NCI-H69 (cell line): ENCODE measurements at regions not wholly inside any gene's neighbourhood (a gene's known extent, or its start where the extent isn't known, plus 50 kb on each side); places are given as distances from the start of the nearest gene placed in this dataset.
"Not testable (repeated sequence)": the region's sequence is repeated elsewhere in the genome, so short reads cannot be mapped to it uniquely, and the experiment has no call there.

Experiments used
- DNase-seq: peaks from one replicate; lab custom pipeline; 2025; lab: John Stamatoyannopoulos, UW

DNA sequence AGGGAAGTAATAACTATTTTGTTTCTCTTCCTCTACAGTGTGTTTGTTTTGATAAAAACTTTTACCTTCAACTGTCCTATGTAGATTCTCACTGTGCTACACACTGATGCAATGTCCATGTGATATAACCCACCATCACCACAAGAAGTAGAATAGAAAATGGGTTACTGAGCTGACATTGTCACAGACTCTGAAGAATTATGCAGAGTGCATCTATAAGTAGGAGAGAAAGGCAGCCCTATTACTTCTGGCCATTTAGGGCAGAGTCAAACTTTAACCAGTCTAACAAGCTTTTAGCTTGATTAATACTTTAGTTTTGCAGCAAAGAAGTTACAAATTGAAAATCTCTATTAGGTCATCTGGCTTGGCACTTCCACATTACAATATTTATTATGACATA is 354.0 kb upstream of the CDH8 start:
- no peak for DNase-seq

DNA sequence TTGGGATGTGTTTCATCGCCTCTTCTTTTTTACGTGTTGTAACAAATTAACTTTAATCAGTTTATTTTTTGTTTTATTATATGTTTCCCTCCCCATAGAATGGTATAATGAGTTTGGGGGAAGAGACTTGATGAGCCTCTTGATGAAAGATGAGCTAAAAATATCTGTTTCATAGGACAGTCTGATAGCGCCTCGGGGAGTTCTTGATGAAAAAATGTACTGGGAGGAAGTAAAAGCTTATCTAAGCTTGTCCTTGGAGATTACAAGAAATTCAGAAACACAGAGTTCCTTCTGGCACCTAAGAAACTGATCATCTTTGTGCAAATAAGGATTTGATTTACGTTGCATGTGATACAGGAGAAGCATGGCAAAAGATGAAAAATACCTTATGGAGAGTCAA is 350.2 kb upstream of the CDH8 start:
- no peak for DNase-seq

DNA sequence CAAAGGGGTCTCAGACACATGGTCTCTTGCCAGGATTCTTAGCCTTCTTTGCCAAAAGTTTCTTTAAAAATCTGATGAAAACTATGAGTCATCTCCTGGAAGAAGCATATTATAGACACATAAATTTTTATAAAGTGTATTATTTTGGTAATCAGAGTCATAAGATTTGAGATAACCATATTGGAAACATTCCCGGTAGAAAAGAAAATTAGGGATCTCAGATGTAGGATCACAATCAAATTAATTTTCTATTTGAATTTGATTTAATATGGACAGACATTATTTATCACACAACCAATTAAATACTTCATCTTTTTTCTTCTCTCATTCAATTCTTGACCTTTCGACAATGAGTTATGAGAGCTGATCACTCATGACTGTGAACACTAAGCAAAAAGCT is 347.7 kb upstream of the CDH8 start:
- no peak for DNase-seq

DNA sequence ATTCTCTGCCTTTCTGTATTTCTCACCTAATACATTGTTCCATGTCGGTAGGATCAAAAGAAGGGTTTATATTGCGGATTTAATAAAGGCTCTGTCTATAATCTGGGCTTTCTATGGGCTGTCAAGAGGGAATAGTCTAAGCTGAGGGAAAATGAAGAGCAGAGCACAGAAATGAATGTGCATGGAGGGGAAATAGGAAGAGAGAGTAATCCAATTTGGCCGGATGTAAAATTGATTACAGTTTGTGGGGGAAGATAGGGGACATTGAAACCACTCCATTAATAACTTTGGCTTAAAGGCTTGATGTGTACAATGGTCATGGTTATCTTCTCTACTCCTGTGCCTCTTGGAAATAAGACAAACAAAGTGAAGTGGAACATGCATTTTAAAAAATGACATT is 334.2 kb upstream of the CDH8 start:
- no peak for DNase-seq

DNA sequence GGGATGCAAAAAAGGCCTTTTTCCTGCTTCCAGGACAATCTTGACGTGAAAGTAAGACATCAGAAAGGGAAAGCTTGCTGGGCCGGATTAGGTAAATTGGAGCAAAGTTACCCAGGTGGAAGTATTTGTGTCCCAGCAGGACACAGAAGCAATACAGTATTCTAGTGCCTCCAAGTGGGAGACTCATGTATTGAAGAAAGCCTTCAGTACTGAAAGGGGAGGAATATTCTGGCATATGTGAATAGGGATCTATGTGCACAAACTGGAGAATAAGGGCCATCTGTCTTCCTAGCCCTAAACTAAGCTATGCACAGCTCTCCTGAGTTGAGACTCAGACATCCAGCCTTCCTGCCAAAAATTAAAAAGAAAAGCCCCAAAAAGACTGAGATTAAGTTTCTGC is 327.3 kb upstream of the CDH8 start:
- DNase-seq, result peak; percentile 78

DNA sequence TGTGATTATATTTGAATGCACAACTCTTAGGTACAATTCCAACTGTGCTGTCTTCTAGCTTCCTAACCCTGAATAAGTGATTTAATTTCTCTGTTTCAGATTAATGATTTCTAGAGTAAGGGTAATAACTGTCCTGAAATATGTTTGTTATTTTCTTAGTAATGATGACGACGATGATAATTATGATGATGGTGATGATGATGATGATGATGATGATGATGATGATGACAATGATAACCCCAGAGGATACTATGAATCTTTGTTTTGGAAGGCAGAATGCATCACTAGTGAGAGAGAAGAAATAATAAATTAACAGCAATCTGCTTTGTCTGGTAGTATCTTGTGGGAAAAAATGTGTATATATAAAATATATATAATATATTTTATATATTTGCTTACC is 317.1 kb upstream of the CDH8 start:
- no peak for DNase-seq

DNA sequence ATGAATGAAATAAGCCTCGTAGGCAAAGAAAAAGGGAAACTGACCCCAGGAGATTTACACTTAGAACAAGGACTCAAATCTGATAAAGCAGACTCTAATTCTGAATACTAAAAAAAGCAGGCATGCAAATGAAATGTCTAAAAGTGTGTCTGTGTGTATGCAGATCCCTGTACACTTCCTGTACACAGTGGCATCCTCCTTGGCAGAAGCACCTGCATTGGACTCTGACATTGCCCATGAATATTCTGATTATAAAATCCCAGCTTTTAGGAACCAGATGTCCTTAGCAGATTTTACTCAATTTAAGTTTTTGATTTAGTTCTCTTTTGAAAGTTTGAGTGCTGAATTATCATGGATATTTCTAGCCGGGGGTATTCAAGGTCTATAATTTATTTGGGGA is 306.0 kb upstream of the CDH8 start:
- DNase-seq, result no peak

DNA sequence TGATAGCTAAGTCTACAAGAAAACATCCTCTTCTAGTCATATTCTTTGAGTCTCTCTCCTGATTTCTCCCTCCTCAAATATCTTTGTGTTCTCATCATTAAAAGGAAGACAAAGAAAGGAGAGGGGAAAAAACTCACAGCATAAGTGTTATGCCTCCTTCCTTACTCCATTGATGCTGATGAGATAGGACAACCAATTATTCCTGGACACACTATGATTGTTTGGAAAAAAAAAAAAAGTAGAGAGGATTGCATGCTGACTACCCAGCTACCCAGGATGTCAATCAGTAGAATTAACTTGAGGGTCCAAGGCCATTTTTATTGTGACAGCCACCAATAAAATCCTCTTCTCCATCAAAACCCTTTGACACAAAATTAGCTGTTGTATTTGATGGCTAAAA is 299.1 kb upstream of the CDH8 start:
- no peak for DNase-seq

DNA sequence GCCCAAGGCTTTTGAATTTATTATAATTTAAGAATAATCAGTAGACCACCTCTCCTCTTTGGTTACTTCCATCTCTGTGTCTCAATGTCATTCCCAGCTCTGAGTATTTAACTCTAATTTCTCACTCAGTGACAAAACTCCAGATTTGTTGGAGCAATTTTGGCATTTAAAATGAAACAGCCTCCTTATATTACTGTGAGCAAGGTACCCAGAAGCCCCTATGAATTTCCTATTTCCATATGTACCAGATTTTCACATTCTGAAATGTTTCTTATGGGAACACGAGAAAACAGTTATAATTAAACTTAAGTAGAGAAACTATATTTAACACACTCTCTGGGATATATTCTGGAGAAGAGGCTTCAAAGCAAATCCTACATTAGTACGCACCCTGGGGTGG is 285.4 kb upstream of the CDH8 start:
- DNase-seq, result no peak

DNA sequence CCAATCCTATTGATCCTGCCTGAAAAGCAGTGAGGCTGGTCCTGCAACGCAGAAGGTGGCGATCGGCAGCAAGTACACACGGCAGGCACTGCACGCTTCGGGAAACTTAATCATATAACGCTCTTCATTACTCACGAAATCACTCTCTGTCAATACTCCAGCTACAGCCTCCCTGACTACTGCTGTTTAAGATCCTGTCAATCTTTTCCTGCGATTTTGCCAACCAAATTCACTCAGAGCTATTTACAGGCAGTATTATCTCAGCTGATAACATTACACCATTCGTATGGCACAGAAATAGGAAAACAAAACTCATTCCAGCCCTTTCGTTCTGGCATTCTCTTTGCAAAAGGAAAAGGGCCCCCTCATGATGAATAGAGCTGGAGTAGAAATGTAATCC is 262.4 kb upstream of the CDH8 start:
- DNase-seq, result no peak

DNA sequence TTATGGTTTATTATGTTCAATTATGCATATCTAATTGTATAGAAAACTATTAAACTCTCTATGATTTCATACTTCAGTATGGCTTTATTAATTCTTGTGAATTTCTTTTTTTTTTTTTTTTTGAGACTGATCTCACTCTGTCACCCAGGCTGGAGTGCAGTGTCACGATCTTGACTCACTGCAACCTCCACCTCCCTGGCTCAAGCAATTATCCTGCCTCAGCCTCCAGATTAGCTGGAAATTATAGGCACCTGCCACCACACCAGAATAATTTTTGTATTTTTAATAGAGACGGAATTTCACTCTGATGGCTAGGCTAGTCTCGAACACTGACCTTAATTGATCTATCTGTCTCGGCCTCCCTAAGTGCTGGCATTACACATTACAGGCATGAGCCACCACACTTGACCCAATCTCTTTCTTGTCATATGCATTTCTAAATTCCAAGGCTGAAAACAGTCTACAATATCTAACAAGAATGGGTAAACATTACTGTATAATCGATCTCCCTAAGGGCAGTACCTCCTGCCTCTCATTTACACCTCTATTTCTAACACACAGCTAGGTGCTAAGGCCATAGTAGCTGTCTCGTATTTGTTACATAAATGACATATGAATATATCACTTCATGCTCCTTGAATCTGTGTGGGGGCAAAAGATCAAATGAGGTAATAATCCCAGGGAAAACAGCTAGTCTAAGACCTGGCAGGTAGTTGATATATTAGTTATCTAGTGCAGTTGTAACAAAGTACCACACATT is 258.2 kb upstream of the CDH8 start:
- DNase-seq, result no peak

DNA sequence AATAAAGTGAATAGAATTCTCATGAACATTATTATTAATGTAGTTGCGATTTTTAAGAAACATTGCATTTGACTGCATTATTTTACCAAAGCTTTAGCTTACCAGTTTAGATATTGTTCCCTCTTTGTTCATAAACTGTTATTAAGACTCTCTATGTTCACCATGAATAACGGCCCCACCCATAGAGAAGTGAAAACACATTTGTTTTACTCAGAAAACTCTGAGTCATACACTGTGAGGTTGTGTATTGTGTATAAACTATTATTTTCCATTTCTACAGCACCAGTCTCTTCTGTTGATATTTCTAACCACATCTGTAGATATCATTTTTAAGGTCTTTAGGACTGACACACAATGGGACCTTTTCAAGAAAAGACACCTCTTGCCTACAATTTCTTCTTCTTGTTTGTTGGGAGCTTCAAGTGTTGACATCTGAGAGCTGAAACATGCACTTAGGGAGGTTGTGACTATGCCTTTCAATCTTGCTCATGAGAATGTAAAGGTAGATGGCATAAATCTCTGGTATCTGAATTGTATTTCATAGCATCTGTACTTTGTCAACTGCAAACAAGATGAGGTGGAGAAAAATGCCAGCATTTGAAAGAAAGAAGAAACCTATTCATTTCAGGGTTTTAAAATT is 252.9 kb upstream of the CDH8 start:
- DNase-seq, result peak; percentile 1

DNA sequence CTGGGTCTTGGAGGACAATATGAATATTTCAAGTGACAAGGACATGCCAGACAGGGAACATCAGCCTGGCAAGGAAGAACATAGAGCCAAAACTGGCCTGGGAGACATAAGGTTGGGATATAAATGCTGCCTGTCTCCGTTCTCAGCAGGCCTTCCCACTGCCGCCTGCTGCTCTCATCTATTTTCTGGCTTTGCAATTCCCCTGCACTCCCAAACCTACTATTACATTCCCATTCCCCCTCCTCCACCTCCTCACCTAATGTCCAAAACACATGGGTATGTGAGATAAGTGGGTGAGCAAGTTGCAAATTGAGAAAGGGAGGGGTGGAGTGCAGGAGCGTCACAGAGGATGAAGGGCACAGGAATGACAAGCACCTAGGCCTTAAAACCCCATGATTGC is 244.3 kb upstream of the CDH8 start:
- peak; percentile 71 for DNase-seq

DNA sequence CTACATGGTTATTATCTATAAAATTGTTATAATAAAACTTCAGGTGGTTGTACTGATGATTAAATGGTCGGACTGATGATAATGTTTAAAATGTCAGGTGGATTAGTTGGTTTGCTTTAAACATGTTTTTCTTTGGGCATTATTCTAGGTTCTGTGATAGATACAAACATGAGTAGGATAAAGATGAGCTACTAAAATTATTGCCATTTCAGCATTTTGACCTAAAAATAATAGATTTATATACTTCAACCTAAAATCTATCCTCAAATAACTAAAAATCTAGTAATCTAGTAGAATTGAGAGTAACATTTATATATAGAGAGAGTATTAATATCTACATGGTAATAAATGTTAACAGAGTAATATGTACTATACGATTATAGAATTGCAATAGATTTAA is 241.7 kb upstream of the CDH8 start:
- DNase-seq, result no peak

DNA sequence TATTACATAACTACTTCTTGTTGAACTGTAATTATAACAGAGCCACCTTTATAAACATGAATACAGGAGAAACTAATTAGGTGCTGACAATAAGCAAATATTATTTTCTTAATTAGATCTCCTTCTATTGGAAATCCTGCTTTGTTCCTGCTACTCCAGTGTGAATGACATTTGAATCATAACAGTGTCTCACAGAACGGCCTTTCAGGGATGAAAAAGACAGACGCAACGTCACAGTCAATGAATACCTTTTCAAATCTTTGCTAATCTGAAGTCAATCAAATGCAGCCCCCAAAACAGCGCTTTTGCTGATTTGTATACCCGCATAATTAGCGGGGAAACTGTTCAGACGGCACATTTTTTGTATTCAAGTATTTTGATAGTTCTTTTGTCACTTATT is 240.4 kb upstream of the CDH8 start:
- DNase-seq, result peak; percentile 18

DNA sequence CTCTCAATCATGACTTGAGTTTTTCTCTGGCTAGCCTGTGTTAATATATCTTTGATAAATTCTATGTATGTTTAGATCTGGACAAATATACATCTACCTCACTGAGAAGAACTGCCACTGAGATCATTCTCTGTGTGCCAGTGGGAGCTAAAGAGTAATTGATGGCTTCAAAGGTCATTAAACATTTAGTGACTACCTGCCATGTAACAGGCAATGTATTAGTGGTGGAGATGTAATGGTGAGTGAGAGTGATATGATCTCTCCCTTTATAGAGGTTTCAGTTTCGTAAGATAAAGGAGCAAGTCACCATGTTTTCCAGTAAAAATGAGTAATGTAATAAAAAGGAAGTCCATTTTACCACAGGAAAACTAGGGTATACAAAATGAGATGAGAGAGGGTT is 235.8 kb upstream of the CDH8 start:
- no peak for DNase-seq

DNA sequence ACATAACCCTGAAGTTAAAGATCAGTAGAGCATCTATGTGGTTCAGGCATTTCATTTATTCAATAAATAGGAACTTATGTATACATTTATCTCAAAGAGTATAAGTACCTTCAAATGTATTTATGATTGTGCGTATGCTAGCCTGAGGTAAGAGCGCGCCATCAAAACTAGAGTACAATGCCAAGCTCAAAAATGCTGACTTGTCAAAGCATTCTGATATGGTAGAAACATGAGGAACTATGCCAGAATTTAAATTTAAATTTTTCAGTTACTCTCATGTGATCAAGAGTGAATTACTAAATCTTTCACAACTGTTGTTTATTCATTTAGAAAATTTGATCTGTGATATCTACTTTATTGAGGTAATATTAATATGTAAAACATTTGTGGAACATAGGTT is 225.5 kb upstream of the CDH8 start:
- no peak for DNase-seq

DNA sequence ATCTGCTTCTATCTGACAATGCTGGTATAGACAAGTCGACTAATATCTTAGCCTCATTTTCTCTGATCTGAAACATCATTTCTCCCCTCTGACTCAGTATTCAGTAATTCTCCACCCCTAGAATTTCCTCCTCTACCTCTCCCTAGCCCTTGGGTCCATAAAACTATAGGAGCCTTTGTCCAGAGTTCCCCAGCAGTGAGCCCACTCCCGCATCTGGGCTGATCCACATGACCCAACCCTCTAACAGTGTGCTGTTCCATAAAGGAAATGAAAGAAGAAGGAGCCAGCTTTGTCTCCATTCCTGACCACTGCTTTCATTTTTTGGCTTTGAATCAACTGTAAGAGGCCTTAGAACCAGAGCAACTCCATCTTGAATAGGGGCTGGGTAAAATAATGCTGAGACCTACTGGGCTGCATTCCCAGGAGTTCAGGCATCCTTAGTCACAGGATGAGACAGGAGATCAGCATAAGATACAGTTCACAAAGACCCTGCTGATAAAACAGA is 222.7 kb upstream of the CDH8 start:
- DNase-seq, result not testable (repeated sequence)

DNA sequence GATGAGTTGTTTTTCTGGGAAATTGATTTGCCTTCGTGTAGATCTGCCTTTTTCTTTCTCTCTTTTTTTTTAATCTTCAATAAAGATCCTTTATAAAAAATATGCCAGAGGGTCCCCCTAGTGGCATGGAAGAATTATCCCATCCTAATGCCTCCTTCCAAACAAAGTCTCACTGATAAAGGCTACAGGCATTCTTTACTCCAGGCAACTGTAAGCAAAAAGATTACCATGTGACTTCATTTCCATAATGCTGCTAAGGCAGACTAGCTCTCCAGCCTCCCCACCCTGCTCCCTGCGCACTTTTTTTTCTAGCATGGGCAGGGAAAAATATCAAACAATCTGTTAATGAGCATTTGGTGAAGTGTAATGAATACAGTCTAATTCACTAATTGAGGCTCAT is 220.2 kb upstream of the CDH8 start:
- peak; percentile 42 for DNase-seq

DNA sequence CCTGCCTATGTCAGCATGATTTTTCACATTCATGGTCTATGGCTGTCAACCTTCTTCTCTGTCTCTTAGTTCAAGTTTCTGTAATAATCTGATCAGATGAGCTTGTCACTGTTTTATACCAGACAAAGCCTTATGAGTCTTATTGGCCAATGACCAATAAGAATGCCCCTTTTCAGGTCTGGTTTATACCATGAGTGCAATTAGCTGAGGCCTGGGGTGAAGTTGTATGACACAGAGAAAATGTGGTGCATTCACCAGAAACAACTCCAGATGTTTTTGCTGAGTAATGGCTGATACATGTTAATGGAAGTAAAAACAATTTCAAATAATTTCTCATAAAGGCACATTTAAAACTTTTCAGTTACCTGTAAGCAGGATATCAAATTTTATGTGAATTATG is 218.6 kb upstream of the CDH8 start:
- peak; percentile 29 for DNase-seq

DNA sequence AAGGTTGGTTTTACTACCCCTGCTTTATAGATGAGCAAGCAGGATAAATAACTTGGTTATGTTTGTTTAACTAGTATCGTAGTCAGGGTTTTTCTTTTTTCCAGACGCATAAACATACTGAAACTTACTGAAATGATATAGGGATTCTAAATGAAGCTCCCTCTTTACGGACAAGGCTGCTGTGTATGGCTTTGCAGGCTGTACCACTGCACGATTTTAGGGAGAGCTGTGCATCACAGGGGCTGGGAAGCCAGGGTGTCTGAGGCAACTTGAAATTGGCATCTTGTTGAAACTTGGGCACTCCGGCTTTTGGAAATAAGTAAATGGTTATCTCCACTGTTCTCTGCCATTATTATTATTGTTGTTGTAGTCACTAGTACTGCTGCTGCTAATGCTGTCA is 218.1 kb upstream of the CDH8 start:
- DNase-seq, result peak; percentile 7

DNA sequence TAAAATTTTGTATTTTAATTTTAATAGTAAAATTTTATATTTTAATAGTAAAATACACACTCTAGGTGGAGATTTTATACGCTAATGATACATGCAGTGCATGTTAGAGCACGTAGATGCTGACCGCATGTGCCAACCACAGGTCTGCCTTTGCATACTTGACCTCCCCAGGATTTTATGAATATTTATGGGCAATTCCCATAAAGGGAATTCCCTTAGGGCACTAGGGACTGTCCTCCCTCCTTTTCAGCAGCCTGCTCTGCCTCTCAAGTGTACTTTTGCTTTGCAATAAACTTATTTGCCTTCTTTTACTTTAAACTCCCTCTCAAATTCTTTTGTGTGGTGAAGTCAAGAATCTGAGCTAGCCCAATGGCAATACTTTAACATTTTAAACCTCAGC is 217.7 kb upstream of the CDH8 start:
- DNase-seq, result peak; percentile 36

DNA sequence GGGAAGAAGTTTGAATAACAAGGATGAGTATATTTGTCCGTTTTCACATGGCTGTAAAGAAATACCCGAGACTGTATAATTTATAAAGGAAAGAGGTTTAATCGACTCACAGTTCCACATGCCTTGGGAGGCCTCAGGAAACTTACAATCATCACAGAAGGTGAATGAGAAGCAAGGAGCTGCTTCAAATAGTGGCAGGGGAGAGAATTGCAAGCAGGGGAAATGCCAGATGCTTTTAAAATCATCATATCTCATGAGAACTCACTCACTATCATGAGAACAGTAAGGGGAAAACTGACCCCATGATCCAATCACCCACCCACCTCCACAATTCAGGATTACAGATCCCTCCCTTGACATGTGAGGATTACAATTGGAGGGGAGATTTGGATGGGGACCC is 212.8 kb upstream of the CDH8 start:
- DNase-seq, result no peak

DNA sequence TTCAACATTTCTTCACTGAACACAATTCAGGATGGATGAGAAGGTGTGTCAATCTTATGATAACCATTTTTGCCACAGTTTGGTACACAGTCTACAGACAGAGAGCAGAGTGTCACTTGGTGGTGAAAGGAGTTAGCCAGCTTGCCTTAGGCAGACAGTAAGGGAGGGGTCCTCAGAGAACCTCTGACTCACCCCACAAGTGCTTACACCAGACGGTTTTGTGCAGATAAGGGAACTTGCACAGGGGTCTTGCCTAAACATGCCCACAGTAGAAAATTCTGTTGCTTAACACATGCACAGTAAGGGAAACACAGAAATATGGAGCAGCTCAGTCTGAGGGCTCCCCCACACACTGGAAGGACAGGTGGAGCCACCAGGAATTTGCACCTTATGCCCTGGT is 204.5 kb upstream of the CDH8 start:
- DNase-seq, result no peak
